ENCODE measurements at regions not wholly inside any gene's neighbourhood (a gene's known extent, or its start where the extent isn't known, plus 50 kb on each side); places are given as distances from the start of the nearest gene placed in this dataset.
"Not testable (repeated sequence)": the region's sequence is repeated elsewhere in the genome, so short reads cannot be mapped to it uniquely, and the experiment has no call there.

DNA sequence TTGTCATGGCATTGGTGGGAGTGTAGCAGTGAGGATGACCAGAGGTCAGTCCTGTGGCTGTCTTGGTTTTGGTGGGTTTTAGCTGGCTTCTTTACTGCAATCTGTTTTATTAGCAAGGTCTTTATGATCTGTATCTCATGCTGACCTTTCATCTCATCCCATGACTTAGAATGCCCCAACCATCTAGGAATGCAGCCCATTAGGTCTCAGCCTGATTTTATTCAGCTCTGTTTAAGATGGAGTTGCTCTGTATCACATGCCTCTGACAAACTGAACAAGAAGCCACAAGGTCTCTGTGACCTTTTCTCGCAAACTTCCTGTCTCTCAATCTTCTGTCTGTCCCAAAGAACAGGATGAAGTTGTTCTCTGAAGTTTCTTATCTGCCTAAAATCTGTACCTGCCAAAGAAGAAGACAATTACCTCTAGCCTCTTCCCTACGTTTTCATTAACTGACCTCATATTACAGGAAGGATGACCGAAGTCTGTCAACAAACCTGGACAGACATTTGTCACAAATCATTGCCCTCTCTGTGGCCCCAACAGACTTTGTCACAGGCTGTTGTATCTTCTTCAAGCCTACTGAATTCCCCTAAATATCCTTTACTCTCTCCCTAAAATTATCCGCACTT, 284.2 kb upstream of the SEMA6A start (continued):
- TF ChIP-seq, protein P1, sequence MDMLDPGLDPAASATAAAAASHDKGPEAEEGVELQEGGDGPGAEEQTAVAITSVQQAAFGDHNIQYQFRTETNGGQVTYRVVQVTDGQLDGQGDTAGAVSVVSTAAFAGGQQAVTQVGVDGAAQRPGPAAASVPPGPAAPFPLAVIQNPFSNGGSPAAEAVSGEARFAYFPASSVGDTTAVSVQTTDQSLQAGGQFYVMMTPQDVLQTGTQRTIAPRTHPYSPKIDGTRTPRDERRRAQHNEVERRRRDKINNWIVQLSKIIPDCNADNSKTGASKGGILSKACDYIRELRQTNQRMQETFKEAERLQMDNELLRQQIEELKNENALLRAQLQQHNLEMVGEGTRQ (IDR thresholded peaks at IDR 0.05): no peak
- no peak for TF ChIP-seq CEBPB (IDR thresholded peaks at IDR 0.05)
- no peak for TF ChIP-seq ESRRA (IDR thresholded peaks at IDR 0.05; ENCODE audit: borderline replicate concordance, low read length)
- TF ChIP-seq MAZ (IDR thresholded peaks at IDR 0.05; ENCODE audit: borderline replicate concordance, low read depth, low read length): no peak
- TF ChIP-seq JUN (IDR thresholded peaks at IDR 0.05): no peak

DNA sequence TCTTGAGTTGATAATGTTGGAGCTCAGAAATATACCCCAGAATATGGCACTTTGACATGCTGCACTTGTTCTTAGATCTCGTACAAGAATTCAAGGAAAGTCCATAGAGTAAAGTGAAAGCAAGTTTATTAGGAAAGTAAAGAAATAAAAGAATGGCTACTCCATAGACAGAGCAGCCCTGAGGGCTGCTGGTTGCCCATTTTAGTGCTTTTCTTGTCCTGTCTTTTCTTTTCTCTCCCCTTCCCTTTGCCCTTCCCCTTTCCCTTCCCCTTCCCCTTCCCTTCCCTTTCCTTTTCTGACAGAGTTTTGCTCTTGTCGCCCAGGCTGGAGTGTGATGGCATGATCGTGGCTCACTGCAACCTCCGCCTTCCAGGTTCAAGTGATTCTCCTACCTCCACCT, 283.4 kb upstream of the SEMA6A start:
- H3K27ac ChIP-seq; H3K9me3 ChIP-seq; POLR2A ChIA-PET; H3K4me2 ChIP-seq; DNase-seq (ENCODE audit: low read depth in 1 of 2, low spot score in 1 of 2); H3K4me3 ChIP-seq; ATAC-seq; FAIRE-seq; H3K4me1 ChIP-seq; CTCF ChIA-PET: not testable (repeated sequence)
- WGBS (ENCODE audit: missing lambda C conversion rate): 29% methylated on average over 3 of the region's 4 CpGs

DNA sequence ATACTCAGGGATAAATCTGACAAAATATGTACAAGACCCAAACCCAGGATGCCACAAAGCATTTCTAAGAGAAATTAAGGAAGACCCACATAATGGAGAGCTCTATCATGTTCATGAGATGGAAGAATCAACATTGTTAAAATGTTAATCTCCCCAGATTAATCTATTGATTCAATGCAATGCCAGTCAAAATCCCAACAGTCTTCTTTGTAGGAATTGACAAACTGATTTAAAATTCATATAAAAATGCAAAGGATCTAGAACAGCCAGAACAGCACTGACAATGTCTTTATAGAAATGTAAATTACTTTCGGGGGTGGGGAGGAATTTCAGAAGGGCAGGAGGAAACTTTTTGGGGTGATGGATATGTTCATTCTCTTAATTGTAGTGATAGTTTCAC, 281.6 kb upstream of the SEMA6A start:
- no peak for FAIRE-seq
- no peaks in the 10 kb centered on the region for H3K9me3 ChIP-seq
- 46% methylated on average over 1 of the region's 1 CpG for WGBS (ENCODE audit: missing lambda C conversion rate)
- H3K4me3 ChIP-seq: no peak overlapping the region
- H3K4me2 ChIP-seq: no peak overlapping the region
- POLR2A ChIA-PET: no interaction called here
- no peak overlapping the region for H3K27ac ChIP-seq
- CTCF ChIA-PET: interaction anchor here (0.6 kb wide), 1 partner anchor 177 kb away, joined by 4 read pairs; no protein-coding TSS in a partner anchor
- TF ChIP-seq, protein P2, sequence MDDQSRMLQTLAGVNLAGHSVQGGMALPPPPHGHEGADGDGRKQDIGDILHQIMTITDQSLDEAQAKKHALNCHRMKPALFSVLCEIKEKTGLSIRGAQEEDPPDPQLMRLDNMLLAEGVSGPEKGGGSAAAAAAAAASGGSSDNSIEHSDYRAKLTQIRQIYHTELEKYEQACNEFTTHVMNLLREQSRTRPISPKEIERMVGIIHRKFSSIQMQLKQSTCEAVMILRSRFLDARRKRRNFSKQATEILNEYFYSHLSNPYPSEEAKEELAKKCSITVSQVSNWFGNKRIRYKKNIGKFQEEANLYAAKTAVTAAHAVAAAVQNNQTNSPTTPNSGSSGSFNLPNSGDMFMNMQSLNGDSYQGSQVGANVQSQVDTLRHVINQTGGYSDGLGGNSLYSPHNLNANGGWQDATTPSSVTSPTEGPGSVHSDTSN (IDR thresholded peaks at IDR 0.05): no peak
- TF ChIP-seq, protein P1 (IDR thresholded peaks at IDR 0.05): no peak
- no peak for TF ChIP-seq ESRRA (IDR thresholded peaks at IDR 0.05; ENCODE audit: borderline replicate concordance, low read length)
- TF ChIP-seq, protein P3, sequence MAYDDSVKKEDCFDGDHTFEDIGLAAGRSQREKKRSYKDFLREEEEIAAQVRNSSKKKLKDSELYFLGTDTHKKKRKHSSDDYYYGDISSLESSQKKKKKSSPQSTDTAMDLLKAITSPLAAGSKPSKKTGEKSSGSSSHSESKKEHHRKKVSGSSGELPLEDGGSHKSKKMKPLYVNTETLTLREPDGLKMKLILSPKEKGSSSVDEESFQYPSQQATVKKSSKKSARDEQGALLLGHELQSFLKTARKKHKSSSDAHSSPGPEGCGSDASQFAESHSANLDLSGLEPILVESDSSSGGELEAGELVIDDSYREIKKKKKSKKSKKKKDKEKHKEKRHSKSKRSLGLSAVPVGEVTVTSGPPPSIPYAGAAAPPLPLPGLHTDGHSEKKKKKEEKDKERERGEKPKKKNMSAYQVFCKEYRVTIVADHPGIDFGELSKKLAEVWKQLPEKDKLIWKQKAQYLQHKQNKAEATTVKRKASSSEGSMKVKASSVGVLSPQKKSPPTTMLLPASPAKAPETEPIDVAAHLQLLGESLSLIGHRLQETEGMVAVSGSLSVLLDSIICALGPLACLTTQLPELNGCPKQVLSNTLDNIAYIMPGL (CRISPR knock-in tag; IDR thresholded peaks at IDR 0.05; ENCODE audit: borderline replicate concordance): no peak
- no peaks in the 10 kb centered on the region for H3K4me1 ChIP-seq
- DNase-seq (ENCODE audit: low read depth in 1 of 2, low spot score in 1 of 2): no peak
- ATAC-seq: no peak

DNA sequence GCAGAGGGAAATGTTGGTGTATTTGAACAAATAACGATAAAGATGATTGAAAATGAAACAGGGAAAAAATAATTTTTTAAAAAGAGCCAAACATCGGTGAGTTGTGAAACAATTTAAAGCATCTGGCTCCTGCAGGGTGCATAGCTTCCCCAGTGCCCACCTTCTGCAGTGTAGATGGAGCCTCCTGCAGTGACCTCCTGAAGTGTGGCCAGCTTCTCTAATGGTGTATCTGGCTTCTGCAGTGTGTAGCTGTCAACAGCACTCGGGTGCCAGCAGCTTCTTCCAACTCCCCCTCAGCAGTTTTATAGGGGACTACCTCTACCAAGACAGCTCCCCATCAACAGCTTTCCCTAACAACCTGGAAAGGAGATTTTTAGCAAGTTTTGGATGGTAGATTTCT, 279.4 kb upstream of the SEMA6A start:
- ChIA-PET POLR2A (no interaction called here), CTCF (interaction anchor here (0.7 kb wide), 1 partner anchor 39 kb away, joined by 3 read pairs; no protein-coding TSS in a partner anchor)
- Histone ChIP-seq H3K9me3 (no peaks in the 10 kb centered on the region), H3K27ac (no peak overlapping the region), H3K4me1 (no peaks in the 10 kb centered on the region), H3K4me2 (no peak overlapping the region), H3K4me3 (no peak overlapping the region)
- DNase-seq (ENCODE audit: low read depth in 1 of 2, low spot score in 1 of 2) (no peak), ATAC-seq (no peak), FAIRE-seq (no peak)
- WGBS (ENCODE audit: missing lambda C conversion rate): 16% methylated on average over 3 of the region's 3 CpGs
- no peak for TF ChIP-seq CBX8 (IDR thresholded peaks at IDR 0.05)
- TF ChIP-seq, protein P4, sequence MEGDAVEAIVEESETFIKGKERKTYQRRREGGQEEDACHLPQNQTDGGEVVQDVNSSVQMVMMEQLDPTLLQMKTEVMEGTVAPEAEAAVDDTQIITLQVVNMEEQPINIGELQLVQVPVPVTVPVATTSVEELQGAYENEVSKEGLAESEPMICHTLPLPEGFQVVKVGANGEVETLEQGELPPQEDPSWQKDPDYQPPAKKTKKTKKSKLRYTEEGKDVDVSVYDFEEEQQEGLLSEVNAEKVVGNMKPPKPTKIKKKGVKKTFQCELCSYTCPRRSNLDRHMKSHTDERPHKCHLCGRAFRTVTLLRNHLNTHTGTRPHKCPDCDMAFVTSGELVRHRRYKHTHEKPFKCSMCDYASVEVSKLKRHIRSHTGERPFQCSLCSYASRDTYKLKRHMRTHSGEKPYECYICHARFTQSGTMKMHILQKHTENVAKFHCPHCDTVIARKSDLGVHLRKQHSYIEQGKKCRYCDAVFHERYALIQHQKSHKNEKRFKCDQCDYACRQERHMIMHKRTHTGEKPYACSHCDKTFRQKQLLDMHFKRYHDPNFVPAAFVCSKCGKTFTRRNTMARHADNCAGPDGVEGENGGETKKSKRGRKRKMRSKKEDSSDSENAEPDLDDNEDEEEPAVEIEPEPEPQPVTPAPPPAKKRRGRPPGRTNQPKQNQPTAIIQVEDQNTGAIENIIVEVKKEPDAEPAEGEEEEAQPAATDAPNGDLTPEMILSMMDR (IDR thresholded peaks at IDR 0.05): no peak
- TF ChIP-seq, protein P5, sequence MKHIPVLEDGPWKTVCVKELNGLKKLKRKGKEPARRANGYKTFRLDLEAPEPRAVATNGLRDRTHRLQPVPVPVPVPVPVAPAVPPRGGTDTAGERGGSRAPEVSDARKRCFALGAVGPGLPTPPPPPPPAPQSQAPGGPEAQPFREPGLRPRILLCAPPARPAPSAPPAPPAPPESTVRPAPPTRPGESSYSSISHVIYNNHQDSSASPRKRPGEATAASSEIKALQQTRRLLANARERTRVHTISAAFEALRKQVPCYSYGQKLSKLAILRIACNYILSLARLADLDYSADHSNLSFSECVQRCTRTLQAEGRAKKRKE (CRISPR knock-in tag; IDR thresholded peaks at IDR 0.05; ENCODE audit: low read depth): no peak
- TF ChIP-seq HEYL (CRISPR knock-in tag; IDR thresholded peaks at IDR 0.05): no peak
- TF ChIP-seq CBX2 (IDR thresholded peaks at IDR 0.05; ENCODE audit: borderline replicate concordance, low read depth): no peak
- TF ChIP-seq ZFP36 (IDR thresholded peaks at IDR 0.05; ENCODE audit: borderline replicate concordance, partially characterized antibody): no peak
- TF ChIP-seq ESRRA (IDR thresholded peaks at IDR 0.05; ENCODE audit: borderline replicate concordance, low read length): no peak
- no peak for TF ChIP-seq RNF2 (IDR thresholded peaks at IDR 0.05; ENCODE audit: borderline replicate concordance, low read depth)
- TF ChIP-seq ZNF302 (CRISPR knock-in tag; IDR thresholded peaks at IDR 0.05): no peak
- TF ChIP-seq MAFK (IDR thresholded peaks at IDR 0.05; ENCODE audit: partially characterized antibody): no peak
- no peak for TF ChIP-seq RCOR1 (IDR thresholded peaks at IDR 0.05; ENCODE audit: low read depth, low read length)
- TF ChIP-seq NFE2L2 (conservative IDR thresholded peaks at IDR 0.05; ENCODE audit: low read length): no peak
- no peak for TF ChIP-seq TFCP2L1 (CRISPR knock-in tag; IDR thresholded peaks at IDR 0.05)
- no peak for TF ChIP-seq HDAC2 (IDR thresholded peaks at IDR 0.05)
- no peak for TF ChIP-seq TP53 (CRISPR knock-in tag; IDR thresholded peaks at IDR 0.05)
- TF ChIP-seq, protein P6, sequence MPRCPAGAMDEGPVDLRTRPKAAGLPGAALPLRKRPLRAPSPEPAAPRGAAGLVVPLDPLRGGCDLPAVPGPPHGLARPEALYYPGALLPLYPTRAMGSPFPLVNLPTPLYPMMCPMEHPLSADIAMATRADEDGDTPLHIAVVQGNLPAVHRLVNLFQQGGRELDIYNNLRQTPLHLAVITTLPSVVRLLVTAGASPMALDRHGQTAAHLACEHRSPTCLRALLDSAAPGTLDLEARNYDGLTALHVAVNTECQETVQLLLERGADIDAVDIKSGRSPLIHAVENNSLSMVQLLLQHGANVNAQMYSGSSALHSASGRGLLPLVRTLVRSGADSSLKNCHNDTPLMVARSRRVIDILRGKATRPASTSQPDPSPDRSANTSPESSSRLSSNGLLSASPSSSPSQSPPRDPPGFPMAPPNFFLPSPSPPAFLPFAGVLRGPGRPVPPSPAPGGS (IDR thresholded peaks at IDR 0.05): no peak
